Activated CD8-positive, alpha-beta memory T cell treated with anti-CD3 and anti-CD28 coated beads for 1 hour (primary cell): ENCODE measurements at regions not wholly inside any gene's neighbourhood (a gene's known extent, or its start where the extent isn't known, plus 50 kb on each side); places are given as distances from the start of the nearest gene placed in this dataset.

Experiments
- DNase-seq, 2 donors: peaks; one replicate each; pipeline ENCODE4 v3.0.0-alpha.2; 2020; ENCODE audit warnings: low read depth in 1 of 2; ENCODE audit errors: extremely low read depth in 1 of 2

DNA sequence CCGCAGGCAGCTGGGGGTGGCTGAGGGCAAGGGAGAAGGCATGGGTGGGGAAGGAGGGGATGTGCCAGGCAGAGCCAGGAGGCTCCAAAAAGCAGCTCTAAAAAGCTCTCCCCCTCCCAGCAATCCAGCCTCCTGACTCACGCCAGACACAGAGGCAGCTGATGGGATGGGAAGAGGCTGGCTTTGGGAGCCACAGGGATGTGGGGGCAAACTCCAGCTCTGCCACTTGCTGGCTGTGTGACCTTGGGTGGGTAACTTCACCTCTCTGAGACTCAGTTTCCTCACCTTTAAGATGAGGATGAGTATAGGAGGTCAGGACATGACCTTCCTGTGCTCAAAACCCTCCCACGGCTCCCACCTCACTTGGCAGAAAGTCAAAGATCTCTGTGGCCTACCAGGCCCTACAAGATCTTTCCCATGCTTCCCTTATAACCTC is 148.9 kb downstream of the CEBPB start:
- no peak for DNase-seq

DNA sequence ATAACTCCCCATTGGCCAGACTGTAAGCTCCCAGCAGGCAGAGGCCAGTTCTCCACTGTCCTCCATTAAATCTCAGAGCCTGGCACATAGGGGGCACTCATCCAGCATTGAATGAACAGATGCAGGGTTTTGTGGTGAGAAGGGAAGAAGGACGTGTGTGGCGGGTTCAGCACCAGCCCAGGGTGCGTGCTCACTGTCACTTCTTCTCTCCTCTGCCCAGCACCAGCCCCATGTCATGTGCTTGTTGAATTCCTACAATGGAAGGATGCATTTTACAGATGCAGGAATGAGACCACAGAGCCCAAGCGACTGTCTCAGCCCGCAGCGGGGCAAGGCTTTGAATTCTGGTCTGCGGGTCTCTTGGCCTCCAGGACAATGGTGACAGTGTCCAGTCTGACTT is 149.9 kb downstream of the CEBPB start:
- no peak for DNase-seq

DNA sequence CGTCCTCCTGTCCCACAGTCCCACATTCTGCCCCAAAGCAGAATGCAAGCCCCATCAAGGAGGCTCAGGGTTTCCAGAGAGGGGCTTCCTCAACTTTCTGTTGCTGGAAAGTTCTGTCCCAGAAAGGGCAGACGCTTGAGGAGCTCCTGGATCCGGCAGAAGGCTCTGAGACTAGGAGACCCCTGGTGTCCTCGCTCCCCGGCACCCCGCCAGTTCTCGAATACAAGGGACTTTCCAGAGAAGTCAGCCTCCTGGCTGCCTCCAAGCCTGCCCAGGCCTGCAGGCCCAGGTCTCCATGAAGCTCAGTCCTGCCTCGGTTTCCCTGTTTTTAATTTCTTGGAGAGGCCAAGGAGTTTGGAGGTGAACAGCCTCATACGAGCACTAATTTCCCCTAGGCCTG is 150.4 kb downstream of the CEBPB start:
- no peak for DNase-seq

DNA sequence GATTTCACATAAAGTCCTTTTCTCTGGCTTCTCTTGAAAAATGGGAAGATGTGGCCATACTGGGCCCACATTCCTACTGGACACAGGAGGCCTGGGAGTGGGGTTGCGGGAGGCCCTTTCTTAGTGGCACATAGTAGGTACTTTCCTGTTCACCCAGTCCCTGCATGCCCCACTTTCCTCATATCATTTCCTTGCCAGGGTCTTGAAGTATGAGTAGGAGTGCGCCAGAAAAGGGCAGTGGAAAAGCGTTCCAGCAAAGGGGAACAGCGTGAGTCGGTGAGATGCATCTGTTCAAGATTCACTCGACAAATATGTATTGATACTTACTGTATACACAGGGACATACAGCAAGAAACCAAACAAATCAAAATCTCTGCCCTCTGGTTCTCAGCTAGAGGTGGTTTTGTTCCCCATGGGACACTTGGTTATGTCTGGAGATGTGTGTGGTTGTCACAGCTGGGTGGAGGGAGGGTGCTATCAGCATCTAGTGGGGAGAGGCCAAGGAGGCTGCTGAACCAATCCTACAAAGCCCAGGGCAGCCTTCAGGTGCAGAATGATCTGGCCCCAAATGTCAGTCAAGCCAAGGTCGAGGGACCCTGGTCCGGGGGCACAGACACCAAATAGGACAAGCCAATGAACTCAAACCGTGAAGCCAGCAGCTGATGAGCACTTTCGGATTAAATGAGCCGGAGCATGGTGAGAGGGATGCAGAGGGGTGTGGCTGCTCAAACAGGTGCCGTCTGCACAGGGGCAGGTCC is 151.4 kb downstream of the CEBPB start:
- no peak for DNase-seq

DNA sequence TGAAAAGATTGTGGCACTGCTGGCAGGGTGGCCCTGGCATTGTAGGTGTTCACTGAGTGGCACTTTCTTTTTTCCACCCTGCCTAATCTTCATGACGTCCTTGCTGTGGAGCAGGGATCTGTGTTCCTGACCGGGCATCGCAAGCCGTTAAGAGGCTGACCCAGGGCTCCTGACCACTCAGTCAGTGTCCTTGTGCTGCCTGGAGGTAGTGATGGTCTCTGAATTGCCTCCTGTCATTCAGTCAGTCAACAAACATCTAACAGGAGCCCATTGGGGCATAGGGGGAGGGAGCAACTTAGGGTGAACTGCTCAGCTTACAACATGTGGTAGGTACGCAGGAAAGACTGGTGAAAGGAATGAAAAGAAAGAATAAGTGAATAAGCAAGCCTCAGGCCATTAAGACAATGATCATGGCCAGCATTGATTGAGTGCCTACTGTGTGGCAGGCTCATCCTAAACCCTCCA is 152.0 kb downstream of the CEBPB start:
- no peak for DNase-seq

DNA sequence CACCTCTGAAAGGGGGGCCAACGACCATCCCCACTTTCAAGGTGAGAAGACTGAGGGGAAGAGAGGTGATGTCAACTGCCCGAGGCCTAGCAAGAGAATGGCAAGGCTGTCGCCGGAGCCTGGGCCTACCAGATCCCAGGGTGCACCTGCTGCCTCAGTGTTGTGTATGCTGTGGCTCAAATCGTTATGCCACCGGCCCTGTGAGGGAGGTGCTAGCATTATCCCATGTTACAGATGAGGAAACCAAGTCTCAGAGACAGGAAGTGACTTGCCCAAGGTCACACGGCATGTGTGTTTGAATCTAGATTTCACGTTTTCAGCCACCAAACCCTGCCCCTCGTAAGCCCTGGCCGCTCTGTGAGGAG is 152.5 kb downstream of the CEBPB start:
- no peak for DNase-seq

DNA sequence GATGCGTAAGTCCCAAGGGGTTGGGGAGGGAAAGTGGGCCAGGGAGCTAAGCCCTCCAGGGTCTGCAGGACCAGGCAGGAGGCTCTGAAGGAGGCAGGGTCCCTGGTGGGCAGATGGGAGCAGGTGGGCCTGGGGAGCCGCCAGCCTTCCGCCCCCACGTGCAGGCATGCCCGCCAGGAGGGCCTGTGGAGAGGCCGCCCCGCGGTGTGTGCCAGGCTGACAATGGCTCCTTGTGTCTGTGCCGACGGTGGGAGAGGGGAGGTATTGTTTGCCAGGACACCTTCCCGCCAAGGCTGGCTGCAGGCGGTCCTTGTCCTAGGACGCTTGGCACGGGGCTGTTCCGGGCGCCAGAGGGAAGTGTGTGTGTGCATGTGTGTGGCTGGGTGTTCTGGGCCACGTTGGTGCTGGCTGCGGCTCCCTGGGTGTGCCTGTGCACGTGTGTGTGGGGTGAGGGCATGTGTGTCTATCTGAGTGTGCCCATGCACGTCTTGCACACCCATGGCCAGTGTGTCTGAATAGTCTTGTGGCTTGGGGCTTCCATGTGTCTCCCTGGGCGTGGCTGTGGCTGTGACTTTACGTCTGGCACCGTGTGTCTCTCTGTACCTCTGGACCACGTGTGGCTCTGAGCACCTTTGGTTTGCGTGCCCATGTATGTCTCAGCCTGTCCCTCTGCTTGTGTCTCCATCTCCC is 153.0 kb downstream of the CEBPB start:
- no peak for DNase-seq

DNA sequence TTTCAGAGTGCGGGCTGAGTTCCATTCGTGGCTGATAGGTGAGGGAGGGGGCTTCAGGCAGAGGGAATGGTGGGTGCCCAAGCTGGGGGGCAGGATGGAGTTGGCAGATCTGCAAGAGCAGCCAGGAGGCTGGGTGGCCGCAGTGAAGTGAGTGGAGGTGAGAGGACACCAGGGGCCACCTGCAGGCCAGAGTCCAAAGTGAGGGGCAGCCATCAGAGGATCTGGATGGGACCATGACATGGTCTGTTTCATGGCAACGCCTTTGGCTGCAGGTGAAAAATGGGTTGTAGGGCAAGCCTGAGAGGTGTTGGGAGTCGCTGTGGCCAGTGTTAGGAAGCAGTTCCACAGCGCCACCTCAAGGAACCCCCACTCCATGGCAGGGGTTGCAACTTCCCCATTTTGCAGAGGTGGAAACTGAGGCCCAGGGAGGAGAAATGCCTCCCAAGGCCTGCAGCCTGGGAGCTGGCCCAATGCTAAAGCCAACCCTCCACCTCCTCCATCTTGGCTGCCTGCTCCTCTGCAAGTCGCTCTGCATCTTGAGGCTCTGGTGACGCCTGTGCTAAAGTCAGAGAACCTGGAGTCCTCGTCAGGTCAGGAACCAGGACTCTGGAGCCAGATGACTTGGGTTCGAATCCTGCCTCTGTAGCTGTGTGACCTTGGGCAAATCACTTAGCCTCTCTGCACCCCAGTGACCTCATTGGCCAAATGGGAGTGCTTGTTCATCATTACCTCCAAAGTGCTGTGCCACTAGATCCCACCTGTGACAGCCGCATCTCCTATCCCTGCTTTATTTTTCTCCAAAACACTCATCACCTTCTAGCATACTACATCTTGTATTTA is 153.8 kb downstream of the CEBPB start:
- no peak for DNase-seq

DNA sequence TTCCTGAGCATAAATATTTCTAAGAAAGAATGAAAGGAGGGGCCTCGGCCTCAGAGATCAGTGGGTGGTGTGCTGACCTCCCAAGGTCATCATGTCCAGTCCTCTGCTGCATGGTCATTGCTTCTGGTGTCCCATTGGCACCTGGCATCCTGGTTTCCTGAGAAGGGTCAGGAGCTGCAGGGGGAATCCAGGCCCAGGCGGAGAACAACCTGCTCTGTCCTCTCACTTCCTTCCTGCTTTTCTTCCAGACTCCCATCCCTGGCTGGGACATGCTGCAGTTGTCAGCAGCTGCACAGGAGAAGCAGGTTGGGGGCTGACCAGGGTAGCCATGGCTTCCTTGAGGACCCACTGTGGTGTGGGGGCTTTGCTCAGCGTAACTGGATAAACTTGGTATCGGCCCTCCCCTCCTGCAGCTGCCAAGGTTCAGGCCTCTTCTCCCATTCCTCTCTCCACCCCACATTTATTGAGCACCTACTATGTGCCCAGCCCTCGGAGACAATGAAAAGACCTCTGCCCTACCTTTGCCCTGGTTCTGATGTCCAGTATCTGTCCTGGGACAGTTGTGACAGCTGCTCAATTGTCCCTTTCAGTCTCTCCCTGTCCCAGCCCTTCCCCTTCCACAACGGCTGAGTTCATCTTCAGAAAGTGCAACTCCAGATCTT is 155.2 kb downstream of the CEBPB start:
- DNase-seq: no peak

DNA sequence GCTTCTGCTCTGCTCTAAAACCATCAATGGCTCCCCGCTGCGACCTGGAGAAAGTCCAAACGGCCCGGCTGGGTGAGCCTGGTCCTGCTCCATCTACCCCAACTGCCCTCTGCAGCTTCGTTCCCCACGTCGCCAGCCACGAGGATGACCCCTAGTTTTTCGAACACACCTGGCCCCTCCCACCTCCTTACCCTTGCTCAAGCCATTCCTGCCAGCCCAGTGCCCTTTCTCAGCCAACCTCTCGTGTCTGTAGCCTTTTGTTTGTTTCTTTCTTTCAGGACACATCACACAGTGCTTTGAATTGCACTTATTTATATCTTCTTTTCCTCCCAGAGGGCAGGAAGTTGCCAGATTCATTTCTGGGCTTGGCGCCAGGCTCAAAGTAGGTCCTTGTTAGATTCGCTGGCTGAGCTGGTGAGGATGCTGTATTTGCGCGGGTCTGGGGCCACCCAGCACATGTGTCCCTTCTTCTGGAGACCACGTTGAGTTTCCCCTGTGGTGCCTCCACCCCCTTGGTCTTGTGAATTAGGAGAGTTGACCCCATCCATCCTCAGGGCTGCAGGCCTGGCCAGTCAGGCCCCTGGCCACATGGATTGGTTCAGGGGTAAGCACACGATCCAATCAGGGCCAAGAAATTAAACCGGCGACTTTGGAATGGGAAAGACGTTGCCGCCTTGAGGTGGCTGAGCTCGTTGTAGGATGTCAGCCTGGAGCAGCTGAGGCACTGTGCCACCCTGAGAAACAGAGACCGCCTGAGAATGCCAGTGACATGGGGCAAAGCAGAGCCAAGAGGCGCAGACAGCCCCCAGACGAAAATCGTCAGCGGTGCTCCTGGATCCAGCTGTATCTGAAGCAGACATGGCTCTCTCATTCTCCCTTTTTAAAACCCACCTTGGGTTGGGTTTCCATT is 156.0 kb downstream of the CEBPB start:
- DNase-seq: no peak

DNA sequence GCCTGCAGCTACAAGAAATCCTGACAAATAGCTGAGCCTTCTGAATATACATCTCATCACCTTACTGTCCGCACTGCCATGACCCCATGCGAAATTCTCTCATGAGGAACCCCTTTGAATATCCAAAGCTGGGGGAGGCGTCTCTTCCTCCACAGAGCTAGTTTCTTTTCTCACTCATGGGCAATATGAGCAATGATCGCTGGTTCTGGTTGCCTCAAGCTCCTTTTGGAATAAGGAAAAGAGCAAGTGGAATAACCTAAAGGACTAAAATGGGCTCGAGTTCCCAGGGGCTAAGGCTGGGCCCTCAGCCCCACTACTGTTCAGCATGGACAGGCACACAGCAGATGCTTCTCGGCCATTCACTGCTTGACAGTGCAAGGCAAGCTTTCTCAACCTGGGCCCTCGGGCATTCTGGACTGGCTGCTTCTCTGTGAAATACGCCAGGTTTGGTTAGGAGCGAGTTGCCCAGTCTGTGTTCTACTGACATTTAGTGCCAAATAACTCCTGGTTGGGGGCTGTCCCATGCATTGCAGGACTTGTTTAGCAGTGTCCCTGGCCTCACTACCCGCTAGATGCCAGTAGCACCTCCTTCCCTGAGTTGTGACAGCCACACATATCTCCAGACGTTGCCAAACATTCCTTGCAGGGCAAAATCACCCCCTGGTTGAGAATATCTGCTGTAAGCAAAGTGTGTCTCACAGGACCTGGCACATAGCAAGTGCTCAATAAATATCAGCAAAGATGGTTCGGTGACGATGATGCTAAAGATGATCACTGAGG is 156.8 kb downstream of the CEBPB start:
- no peak for DNase-seq

DNA sequence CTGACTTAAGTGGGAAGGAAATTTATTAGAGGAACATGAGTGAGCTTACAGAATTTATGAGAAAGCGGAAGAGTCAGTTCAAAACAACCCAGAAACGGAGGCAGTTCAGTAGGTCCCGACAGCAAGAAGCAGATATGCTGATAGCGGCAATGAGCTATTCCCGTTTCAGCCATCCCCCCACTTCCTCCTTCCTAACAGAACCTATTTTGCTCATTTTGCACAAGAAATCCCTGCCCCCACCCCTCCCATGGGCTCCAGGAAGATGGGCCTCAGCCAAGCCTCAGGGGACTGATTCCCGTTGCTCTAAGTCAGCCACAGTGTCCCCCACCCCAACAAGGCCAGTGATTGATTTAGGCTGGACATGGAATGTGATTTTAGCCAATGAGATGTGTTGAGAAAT is 157.5 kb downstream of the CEBPB start:
- no peak for DNase-seq

DNA sequence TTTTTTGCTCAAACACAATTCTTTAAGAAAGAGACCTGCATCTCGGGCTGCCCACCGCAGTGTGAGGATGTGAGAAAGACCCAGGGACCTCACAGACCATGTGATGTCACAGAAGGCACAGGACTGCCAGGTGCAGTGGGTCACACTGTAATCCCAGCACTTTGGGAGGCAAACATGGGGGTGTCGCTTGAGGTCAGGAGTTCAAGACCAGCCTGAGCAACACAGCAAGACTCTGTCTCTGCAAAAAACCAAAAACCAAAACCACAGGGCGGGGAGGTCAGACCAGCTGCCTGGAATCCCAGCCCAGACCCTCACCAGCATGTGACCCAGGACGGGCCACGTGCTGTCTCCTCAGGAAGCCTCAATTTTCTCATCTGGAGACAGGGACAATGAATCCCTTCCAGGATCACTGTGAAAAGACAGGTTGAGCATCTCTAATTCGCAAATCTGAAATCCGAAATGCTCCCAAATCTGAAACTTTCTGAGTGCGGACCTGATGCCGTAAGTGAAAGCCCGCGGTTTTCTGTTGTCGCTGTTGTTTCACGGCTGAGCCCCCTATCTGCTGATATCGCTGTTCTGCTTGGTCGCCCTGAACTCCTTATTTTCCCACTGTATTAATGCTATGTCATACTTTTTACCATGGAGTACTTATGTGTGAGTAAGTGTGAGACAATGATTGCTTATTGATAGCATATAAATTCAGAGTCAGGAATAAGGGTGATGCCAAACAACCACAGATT is 159.5 kb upstream of the PTPN1 start:
- DNase-seq: no peak

DNA sequence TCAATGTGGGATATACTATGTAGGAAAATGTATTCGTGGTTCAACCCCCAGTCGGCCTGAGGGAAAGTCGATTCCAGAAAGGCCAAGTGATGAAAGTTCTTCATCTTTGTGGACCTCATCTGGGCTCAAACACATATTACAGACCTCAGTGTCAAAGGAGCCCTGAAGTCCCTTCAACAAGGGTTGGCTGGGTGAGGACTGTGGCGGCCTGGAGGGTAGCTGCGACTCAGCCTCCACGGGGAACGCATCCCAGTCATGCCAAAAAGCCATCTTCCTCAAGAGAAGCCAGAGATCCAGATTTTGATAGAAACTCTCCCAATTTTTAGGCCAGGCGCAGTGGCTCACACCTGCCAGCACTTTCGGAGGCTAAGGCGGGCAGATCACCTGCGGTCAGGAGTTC is 158.6 kb upstream of the PTPN1 start:
- no peak for DNase-seq

DNA sequence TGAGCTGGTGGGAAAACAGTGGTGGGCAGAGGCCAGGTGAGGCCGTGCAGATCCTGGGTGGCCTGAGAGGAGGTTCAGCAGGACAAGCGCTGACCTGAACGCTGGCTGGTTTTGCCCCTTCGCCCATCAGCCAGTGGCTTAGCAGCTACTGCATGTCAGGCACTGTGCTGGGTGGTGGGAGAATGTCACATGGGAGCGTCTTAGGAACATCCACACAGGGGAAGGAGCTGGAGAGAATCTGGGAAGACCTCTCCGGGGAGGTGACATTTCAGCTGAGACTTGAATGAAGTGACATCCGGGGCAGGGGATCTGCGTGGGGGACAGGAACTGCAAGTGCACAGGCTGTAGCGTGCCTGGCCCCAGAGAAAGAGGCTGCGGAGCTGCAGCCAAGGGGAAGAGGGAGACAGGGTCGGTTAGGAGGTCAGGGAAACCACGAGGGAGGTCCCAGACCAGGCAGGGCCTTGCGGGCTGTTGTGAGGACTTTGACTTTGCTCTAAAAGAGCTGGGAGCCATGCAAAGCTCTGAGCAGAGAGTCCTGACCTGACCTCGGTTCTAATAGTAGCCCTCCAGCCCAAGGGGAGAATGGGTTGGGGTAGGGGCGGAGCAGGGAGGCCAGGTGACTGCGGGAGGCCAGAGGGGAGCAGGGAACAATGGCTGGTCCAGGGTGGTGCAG is 156.8 kb upstream of the PTPN1 start:
- DNase-seq: no peak

DNA sequence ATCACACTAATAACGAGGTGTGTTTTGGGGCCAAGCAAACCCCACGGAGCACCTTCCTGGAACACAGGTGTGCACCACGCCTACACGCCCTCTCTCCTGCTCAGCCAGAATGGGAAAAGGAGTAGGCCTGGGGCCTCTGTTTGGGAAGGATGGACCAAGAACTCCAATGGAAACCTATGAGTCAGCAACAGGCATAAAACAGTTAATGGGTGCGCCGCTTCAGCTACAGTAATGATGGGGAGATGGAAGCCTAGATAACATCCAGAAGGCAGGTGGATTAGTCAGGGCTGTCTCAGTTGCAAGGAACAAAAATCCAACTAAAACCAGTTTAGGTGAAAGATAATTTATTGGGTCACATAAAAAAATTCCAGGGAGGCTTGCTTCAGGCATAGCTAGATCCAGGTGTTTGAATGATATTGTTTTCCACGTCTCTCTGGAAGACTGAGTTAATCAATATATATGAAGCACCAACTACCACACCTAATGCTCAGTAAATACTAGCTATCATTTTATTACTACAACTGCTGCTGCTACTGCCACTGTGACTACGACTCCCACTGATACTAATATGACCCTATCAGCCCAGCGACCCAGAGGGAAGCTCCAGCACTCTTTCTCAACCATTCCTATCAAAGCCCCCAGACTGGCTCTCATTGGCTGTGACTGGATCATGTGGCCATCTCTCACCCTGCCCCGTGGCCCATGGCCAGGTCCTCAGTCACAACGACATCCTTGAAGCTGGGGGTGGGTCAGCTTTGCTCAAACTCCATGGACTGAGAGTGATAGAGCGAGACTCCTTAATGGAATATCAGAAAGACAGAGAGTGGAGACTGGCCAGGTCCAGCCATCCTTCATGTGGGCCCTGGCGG is 155.2 kb upstream of the PTPN1 start:
- DNase-seq: no peak
